ENCODE measurements at regions not wholly inside any gene's neighbourhood (a gene's known extent, or its start where the extent isn't known, plus 50 kb on each side); places are given as distances from the start of the nearest gene placed in this dataset.

- no peaks in the 10 kb centered on the region for H3K4me1 ChIP-seq (ENCODE audit: control insufficient read depth in 3 of 3, insufficient read depth in 2 of 3, low read depth in 1 of 3, low read length in 2 of 3)
- H3K27me3 ChIP-seq (ENCODE audit: control insufficient read depth in 3 of 3, insufficient read depth in 3 of 3, low read length in 3 of 3): peaks cover 0 to under 1% (median 0%) of the 10 kb centered on the region in 3 donors
- H3K36me3 ChIP-seq (ENCODE audit: control insufficient read depth in 3 of 3, insufficient read depth in 2 of 3, low read depth in 1 of 3, low read length in 3 of 3): no peaks in the 10 kb centered on the region
- peaks cover 0 to 2% of the 10 kb centered on the region in 2 donors for H3K9me3 ChIP-seq (ENCODE audit: control insufficient read depth in 2 of 2, insufficient read depth in 1 of 2, low read depth in 1 of 2, low read length in 1 of 2)
- WGBS, 3 donors: 87 to 100% (median 96%) methylated on average over 1 of the region's 1 CpG
- no peak overlapping the region for H3K27ac ChIP-seq (ENCODE audit: low read depth in 1 of 3, low read length in 2 of 3)
- DNase-seq (no peak), FAIRE-seq (no peak)
- H3K4me3 ChIP-seq (ENCODE audit: low read depth in 1 of 3, low read length in 3 of 3): no peak overlapping the region
These were observed 99.9 kb upstream of the PROX1 start for GRCh38 chr1:213887842-213888241.

GRCh38 chr1:213891989-213892902 lies 95.5 kb upstream of the PROX1 start:
- DNase-seq (no peak), FAIRE-seq (no peak)
- Histone ChIP-seq H3K9me3 (ENCODE audit: control insufficient read depth in 2 of 2, insufficient read depth in 1 of 2, low read depth in 1 of 2, low read length in 1 of 2) (peaks cover 0 to 2% of the 10 kb centered on the region in 2 donors), H3K4me1 (ENCODE audit: control insufficient read depth in 3 of 3, insufficient read depth in 2 of 3, low read depth in 1 of 3, low read length in 2 of 3) (no peaks in the 10 kb centered on the region), H3K4me3 (ENCODE audit: low read depth in 1 of 3, low read length in 3 of 3) (no peak overlapping the region), H3K27me3 (ENCODE audit: control insufficient read depth in 3 of 3, insufficient read depth in 3 of 3, low read length in 3 of 3) (no peaks in the 10 kb centered on the region), H3K36me3 (ENCODE audit: control insufficient read depth in 3 of 3, insufficient read depth in 2 of 3, low read depth in 1 of 3, low read length in 3 of 3) (no peaks in the 10 kb centered on the region), H3K27ac (ENCODE audit: low read depth in 1 of 3, low read length in 2 of 3) (no peak overlapping the region)
- WGBS, 3 donors: 56 to 65% (median 61%) methylated on average over 6 of the region's 6 CpGs

GRCh38 chr1:213898684-213899083 lies 89.1 kb upstream of the PROX1 start:
- Histone ChIP-seq H3K27ac (ENCODE audit: low read depth in 1 of 3, low read length in 2 of 3) (no peak overlapping the region), H3K36me3 (ENCODE audit: control insufficient read depth in 3 of 3, insufficient read depth in 2 of 3, low read depth in 1 of 3, low read length in 3 of 3) (no peaks in the 10 kb centered on the region), H3K9me3 (ENCODE audit: control insufficient read depth in 2 of 2, insufficient read depth in 1 of 2, low read depth in 1 of 2, low read length in 1 of 2) (no peaks in the 10 kb centered on the region), H3K4me1 (ENCODE audit: control insufficient read depth in 3 of 3, insufficient read depth in 2 of 3, low read depth in 1 of 3, low read length in 2 of 3) (no peaks in the 10 kb centered on the region), H3K4me3 (ENCODE audit: low read depth in 1 of 3, low read length in 3 of 3) (no peak overlapping the region), H3K27me3 (ENCODE audit: control insufficient read depth in 3 of 3, insufficient read depth in 3 of 3, low read length in 3 of 3) (no peaks in the 10 kb centered on the region)
- DNase-seq: no peak
- FAIRE-seq: no peak
- 74 to 93% (median 88%) methylated on average over 4 of the region's 4 CpGs for WGBS, 3 donors

GRCh38 chr1:213899413-213899812 lies 88.4 kb upstream of the PROX1 start:
- 59 to 79% (median 63%) methylated on average over 4 of the region's 4 CpGs for whole genome bisulfite sequencing, 3 donors
- Histone ChIP-seq H3K27ac (ENCODE audit: low read depth in 1 of 3, low read length in 2 of 3) (no peak overlapping the region), H3K36me3 (ENCODE audit: control insufficient read depth in 3 of 3, insufficient read depth in 2 of 3, low read depth in 1 of 3, low read length in 3 of 3) (no peaks in the 10 kb centered on the region), H3K27me3 (ENCODE audit: control insufficient read depth in 3 of 3, insufficient read depth in 3 of 3, low read length in 3 of 3) (no peaks in the 10 kb centered on the region), H3K4me3 (ENCODE audit: low read depth in 1 of 3, low read length in 3 of 3) (no peak overlapping the region), H3K4me1 (ENCODE audit: control insufficient read depth in 3 of 3, insufficient read depth in 2 of 3, low read depth in 1 of 3, low read length in 2 of 3) (no peaks in the 10 kb centered on the region), H3K9me3 (ENCODE audit: control insufficient read depth in 2 of 2, insufficient read depth in 1 of 2, low read depth in 1 of 2, low read length in 1 of 2) (no peaks in the 10 kb centered on the region)
- FAIRE-seq (no peak), DNase-seq (no peak)

- H3K27me3 ChIP-seq (ENCODE audit: control insufficient read depth in 3 of 3, insufficient read depth in 3 of 3, low read length in 3 of 3): no peaks in the 10 kb centered on the region
- H3K36me3 ChIP-seq (ENCODE audit: control insufficient read depth in 3 of 3, insufficient read depth in 2 of 3, low read depth in 1 of 3, low read length in 3 of 3): no peaks in the 10 kb centered on the region
- no peaks in the 10 kb centered on the region for H3K9me3 ChIP-seq (ENCODE audit: control insufficient read depth in 2 of 2, insufficient read depth in 1 of 2, low read depth in 1 of 2, low read length in 1 of 2)
- no peak overlapping the region for H3K4me3 ChIP-seq (ENCODE audit: low read depth in 1 of 3, low read length in 3 of 3)
- H3K4me1 ChIP-seq (ENCODE audit: control insufficient read depth in 3 of 3, insufficient read depth in 2 of 3, low read depth in 1 of 3, low read length in 2 of 3): no peaks in the 10 kb centered on the region
- no peak overlapping the region for H3K27ac ChIP-seq (ENCODE audit: low read depth in 1 of 3, low read length in 2 of 3)
- no peak for FAIRE-seq
- no peak for DNase-seq
- 72 to 77% (median 73%) methylated on average over 13 of the region's 13 CpGs for WGBS, 3 donors
These were observed 82.4 kb upstream of the PROX1 start for GRCh38 chr1:213905344-213905743.

GRCh38 chr1:213908521-213908920 lies 79.3 kb upstream of the PROX1 start:
- 92 to 97% (median 94%) methylated on average over 4 of the region's 4 CpGs for WGBS, 3 donors
- Histone ChIP-seq H3K4me3 (ENCODE audit: low read depth in 1 of 3, low read length in 3 of 3) (no peak overlapping the region), H3K27ac (ENCODE audit: low read depth in 1 of 3, low read length in 2 of 3) (no peak overlapping the region), H3K9me3 (ENCODE audit: control insufficient read depth in 2 of 2, insufficient read depth in 1 of 2, low read depth in 1 of 2, low read length in 1 of 2) (no peaks in the 10 kb centered on the region), H3K36me3 (ENCODE audit: control insufficient read depth in 3 of 3, insufficient read depth in 2 of 3, low read depth in 1 of 3, low read length in 3 of 3) (no peaks in the 10 kb centered on the region), H3K27me3 (ENCODE audit: control insufficient read depth in 3 of 3, insufficient read depth in 3 of 3, low read length in 3 of 3) (no peaks in the 10 kb centered on the region), H3K4me1 (ENCODE audit: control insufficient read depth in 3 of 3, insufficient read depth in 2 of 3, low read depth in 1 of 3, low read length in 2 of 3) (no peaks in the 10 kb centered on the region)
- DNase-seq (no peak), FAIRE-seq (no peak)

GRCh38 chr1:213914392-213914791 lies 73.4 kb upstream of the PROX1 start:
- H3K9me3 ChIP-seq (ENCODE audit: control insufficient read depth in 2 of 2, insufficient read depth in 1 of 2, low read depth in 1 of 2, low read length in 1 of 2): no peaks in the 10 kb centered on the region
- no peak for DNase-seq
- H3K27ac ChIP-seq (ENCODE audit: low read depth in 1 of 3, low read length in 2 of 3): no peak overlapping the region
- H3K4me1 ChIP-seq (ENCODE audit: control insufficient read depth in 3 of 3, insufficient read depth in 2 of 3, low read depth in 1 of 3, low read length in 2 of 3): no peaks in the 10 kb centered on the region
- H3K27me3 ChIP-seq (ENCODE audit: control insufficient read depth in 3 of 3, insufficient read depth in 3 of 3, low read length in 3 of 3): peaks cover 0 to 3% (median 0%) of the 10 kb centered on the region in 3 donors
- WGBS, 3 donors: 58 to 79% (median 72%) methylated on average over 6 of the region's 6 CpGs
- FAIRE-seq: no peak
- no peak overlapping the region for H3K4me3 ChIP-seq (ENCODE audit: low read depth in 1 of 3, low read length in 3 of 3)
- no peaks in the 10 kb centered on the region for H3K36me3 ChIP-seq (ENCODE audit: control insufficient read depth in 3 of 3, insufficient read depth in 2 of 3, low read depth in 1 of 3, low read length in 3 of 3)

- no peaks in the 10 kb centered on the region for H3K9me3 ChIP-seq (ENCODE audit: control insufficient read depth in 2 of 2, insufficient read depth in 1 of 2, low read depth in 1 of 2, low read length in 1 of 2)
- no peaks in the 10 kb centered on the region for H3K27me3 ChIP-seq (ENCODE audit: control insufficient read depth in 3 of 3, insufficient read depth in 3 of 3, low read length in 3 of 3)
- no peak overlapping the region for H3K4me3 ChIP-seq (ENCODE audit: low read depth in 1 of 3, low read length in 3 of 3)
- H3K27ac ChIP-seq (ENCODE audit: low read depth in 1 of 3, low read length in 2 of 3): no peak overlapping the region
- no peaks in the 10 kb centered on the region for H3K36me3 ChIP-seq (ENCODE audit: control insufficient read depth in 3 of 3, insufficient read depth in 2 of 3, low read depth in 1 of 3, low read length in 3 of 3)
- DNase-seq: no peak
- FAIRE-seq: no peak
- no peaks in the 10 kb centered on the region for H3K4me1 ChIP-seq (ENCODE audit: control insufficient read depth in 3 of 3, insufficient read depth in 2 of 3, low read depth in 1 of 3, low read length in 2 of 3)
- 44 to 51% (median 48%) methylated on average over 2 of the region's 2 CpGs for WGBS, 3 donors
These were observed 66.5 kb upstream of the PROX1 start for GRCh38 chr1:213921311-213921710.

- no peaks in the 10 kb centered on the region for H3K27me3 ChIP-seq (ENCODE audit: control insufficient read depth in 3 of 3, insufficient read depth in 3 of 3, low read length in 3 of 3)
- no peaks in the 10 kb centered on the region for H3K9me3 ChIP-seq (ENCODE audit: control insufficient read depth in 2 of 2, insufficient read depth in 1 of 2, low read depth in 1 of 2, low read length in 1 of 2)
- 62 to 69% (median 66%) methylated on average over 5 of the region's 5 CpGs for WGBS, 3 donors
- H3K4me3 ChIP-seq (ENCODE audit: low read depth in 1 of 3, low read length in 3 of 3): no peak overlapping the region
- no peaks in the 10 kb centered on the region for H3K36me3 ChIP-seq (ENCODE audit: control insufficient read depth in 3 of 3, insufficient read depth in 2 of 3, low read depth in 1 of 3, low read length in 3 of 3)
- DNase-seq: no peak
- no peak overlapping the region for H3K27ac ChIP-seq (ENCODE audit: low read depth in 1 of 3, low read length in 2 of 3)
- no peak for FAIRE-seq
- H3K4me1 ChIP-seq (ENCODE audit: control insufficient read depth in 3 of 3, insufficient read depth in 2 of 3, low read depth in 1 of 3, low read length in 2 of 3): no peaks in the 10 kb centered on the region
These were observed 66.1 kb upstream of the PROX1 start for GRCh38 chr1:213921712-213922111.

Data from small intestine (tissue), 7 donors.